Nephron (organoid): ENCODE measurements at regions not wholly inside any gene's neighbourhood (a gene's known extent, or its start where the extent isn't known, plus 50 kb on each side); places are given as distances from the start of the nearest gene placed in this dataset.
"Not testable (repeated sequence)": the region's sequence is repeated elsewhere in the genome, so short reads cannot be mapped to it uniquely, and the experiment has no call there.

Experiments
- H3K27ac Mint-ChIP-seq, 3 experiments: 2 replicates each; pipeline ENCODE4 v1.8.0; 2020; ENCODE audit warnings: mixed read lengths in 3 of 3, mild to moderate bottlenecking in 2 of 3, moderate library complexity in 1 of 3
- H3K27me3 Mint-ChIP-seq: 2 replicates; pipeline ENCODE4 v1.8.0; 2021; ENCODE audit warnings: low read depth, mild to moderate bottlenecking, moderate library complexity, mixed read lengths
- H3K36me3 Mint-ChIP-seq: 2 replicates; pipeline ENCODE4 v1.8.0; 2020; ENCODE audit warnings: low read depth, mixed read lengths
- H3K4me1 Mint-ChIP-seq: 2 replicates; pipeline ENCODE4 v1.8.0; 2020; ENCODE audit warnings: mixed read lengths
- H3K4me3 Mint-ChIP-seq, 3 experiments: 2 replicates each; pipeline ENCODE4 v1.8.0; 2020; ENCODE audit warnings: mild to moderate bottlenecking in 3 of 3, mixed read lengths in 3 of 3, moderate library complexity in 2 of 3
- H3K9me3 Mint-ChIP-seq: 2 replicates; pipeline ENCODE4 v1.8.0; 2020; ENCODE audit warnings: mixed read lengths
- TF ChIP-seq, protein P1 (sequence below), 3 experiments: fragments of 200-600 bp; sonication (generic); IDR thresholded peaks; one replicate each; pipeline ENCODE4 v1.5.0; 2021; ENCODE audit warnings: antibody characterized with exemption in 3 of 3; ENCODE audit not compliant: unreplicated experiment in 3 of 3

DNA sequence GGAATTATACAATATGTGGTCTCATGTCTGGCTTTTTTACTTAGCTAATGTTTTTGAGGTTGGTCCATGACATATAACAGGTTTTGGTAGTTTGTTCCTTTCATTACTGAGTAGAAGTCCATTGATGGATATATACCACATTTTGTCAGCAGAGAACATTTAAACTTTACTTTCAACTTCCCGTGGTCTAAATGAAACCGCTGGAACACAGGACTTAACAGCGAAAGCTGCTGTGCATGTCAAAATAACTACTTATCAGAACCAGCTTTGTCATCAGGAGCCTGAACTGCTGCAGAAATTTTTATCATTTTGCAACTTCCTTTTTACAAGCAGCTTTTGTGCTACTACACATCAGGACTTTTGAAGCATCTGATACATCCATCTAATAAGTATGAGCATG lies 147.0 kb downstream of the TBC1D2B start:
- not testable (repeated sequence) for H3K27ac Mint-ChIP-seq, H3K4me1 Mint-ChIP-seq, H3K9me3 Mint-ChIP-seq

DNA sequence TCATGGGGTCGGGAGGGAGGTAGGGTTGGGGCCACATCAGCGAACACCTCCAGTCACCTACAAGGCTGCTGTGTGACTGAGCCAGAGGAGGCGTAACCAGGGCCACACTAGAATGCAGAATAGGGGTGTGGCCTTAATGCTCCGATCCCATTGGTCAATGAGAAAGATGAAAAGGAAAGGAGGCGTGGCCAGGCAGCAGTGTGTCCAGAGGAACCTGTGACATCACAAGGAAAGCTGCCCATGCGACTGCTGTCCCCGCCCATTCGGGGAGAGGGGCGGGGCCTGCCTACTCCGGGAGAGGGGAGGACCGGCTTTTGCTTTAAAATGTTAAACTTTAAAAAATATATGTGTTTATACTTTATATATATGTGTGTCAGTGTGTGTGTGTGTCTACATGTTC lies 150.7 kb downstream of the TBC1D2B start:
- not testable (repeated sequence) for H3K36me3 Mint-ChIP-seq, H3K4me1 Mint-ChIP-seq, H3K9me3 Mint-ChIP-seq, H3K27ac Mint-ChIP-seq, H3K27me3 Mint-ChIP-seq, H3K4me3 Mint-ChIP-seq

More for the DNA sequence above, 147.0 kb downstream of the TBC1D2B start:
- not testable (repeated sequence) for H3K4me3 Mint-ChIP-seq, H3K27me3 Mint-ChIP-seq, H3K36me3 Mint-ChIP-seq

DNA sequence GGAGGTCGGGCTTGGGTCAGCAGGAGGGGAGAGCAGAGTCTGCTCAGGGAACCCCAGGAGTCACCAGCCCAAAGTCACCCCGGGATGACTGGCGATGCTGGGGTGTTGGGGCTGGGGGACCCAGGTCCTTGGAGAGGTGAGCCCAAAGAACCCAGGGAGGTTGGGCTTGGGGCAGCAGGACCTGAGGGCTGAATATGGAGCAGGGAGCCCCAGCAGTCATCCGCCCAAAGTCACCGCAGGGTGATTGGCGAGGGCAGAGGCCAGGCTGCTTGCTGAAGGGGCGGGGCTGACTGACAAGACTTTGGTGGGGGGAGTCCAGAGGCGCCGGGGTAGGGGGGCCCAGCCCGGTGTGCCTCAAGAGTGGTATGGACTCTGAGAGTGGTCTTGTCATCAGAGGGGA lies 151.2 kb downstream of the TBC1D2B start:
- not testable (repeated sequence) for H3K4me3 Mint-ChIP-seq, H3K9me3 Mint-ChIP-seq, H3K4me1 Mint-ChIP-seq, H3K27me3 Mint-ChIP-seq, H3K27ac Mint-ChIP-seq, H3K36me3 Mint-ChIP-seq

DNA sequence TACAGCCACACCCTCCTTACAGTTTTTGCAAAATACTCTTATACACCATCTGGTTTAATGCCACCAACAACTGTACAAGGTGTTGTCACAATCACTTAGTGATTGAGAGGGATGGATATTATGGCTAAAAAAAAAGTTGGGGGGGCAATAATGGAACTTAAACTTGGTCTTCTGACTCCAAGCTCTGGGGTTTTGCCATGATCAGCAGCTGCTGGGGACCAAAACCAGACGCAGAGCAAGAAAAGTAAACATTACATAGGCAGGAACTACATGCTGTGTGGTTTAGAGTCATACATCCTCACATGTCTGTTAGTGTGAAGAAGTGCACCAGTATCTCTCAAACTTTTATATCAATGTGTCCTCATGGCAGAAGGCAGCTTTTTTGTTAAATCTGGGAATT lies 152.4 kb downstream of the TBC1D2B start:
- not testable (repeated sequence) for H3K4me3 Mint-ChIP-seq, H3K27ac Mint-ChIP-seq, H3K9me3 Mint-ChIP-seq, H3K4me1 Mint-ChIP-seq, H3K36me3 Mint-ChIP-seq, H3K27me3 Mint-ChIP-seq

DNA sequence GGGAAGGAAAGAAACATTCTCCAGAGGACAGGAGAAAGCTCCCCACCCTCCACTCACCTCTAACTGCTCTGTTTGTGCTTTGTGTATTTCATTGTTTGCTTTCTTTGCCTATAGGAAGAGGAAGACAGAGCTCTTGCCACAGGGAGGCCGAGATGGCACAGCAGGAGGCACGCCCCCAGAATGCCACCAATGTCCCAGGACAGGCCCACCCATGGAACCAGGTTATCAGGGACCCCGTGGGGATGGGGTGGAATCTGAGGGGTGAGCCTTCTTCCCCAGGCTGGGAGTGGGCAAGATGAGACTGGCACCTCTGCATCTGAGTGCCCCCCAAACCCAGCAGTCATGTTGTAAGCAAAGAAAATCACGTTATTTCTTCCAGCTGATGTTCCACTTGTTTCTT lies 155.8 kb downstream of the TBC1D2B start:
- no peaks in the 10 kb centered on the region for H3K36me3 Mint-ChIP-seq
- no peak overlapping the region for H3K4me3 Mint-ChIP-seq
- peaks cover 8% of the 10 kb centered on the region for H3K27me3 Mint-ChIP-seq
- no peaks in the 10 kb centered on the region for H3K4me1 Mint-ChIP-seq
- TF ChIP-seq, protein P1, sequence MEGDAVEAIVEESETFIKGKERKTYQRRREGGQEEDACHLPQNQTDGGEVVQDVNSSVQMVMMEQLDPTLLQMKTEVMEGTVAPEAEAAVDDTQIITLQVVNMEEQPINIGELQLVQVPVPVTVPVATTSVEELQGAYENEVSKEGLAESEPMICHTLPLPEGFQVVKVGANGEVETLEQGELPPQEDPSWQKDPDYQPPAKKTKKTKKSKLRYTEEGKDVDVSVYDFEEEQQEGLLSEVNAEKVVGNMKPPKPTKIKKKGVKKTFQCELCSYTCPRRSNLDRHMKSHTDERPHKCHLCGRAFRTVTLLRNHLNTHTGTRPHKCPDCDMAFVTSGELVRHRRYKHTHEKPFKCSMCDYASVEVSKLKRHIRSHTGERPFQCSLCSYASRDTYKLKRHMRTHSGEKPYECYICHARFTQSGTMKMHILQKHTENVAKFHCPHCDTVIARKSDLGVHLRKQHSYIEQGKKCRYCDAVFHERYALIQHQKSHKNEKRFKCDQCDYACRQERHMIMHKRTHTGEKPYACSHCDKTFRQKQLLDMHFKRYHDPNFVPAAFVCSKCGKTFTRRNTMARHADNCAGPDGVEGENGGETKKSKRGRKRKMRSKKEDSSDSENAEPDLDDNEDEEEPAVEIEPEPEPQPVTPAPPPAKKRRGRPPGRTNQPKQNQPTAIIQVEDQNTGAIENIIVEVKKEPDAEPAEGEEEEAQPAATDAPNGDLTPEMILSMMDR (IDR thresholded peaks at IDR 0.05; ENCODE audit: unreplicated experiment in 3 of 3), result no peak
- H3K9me3 Mint-ChIP-seq, result no peaks in the 10 kb centered on the region
- no peak overlapping the region for H3K27ac Mint-ChIP-seq

DNA sequence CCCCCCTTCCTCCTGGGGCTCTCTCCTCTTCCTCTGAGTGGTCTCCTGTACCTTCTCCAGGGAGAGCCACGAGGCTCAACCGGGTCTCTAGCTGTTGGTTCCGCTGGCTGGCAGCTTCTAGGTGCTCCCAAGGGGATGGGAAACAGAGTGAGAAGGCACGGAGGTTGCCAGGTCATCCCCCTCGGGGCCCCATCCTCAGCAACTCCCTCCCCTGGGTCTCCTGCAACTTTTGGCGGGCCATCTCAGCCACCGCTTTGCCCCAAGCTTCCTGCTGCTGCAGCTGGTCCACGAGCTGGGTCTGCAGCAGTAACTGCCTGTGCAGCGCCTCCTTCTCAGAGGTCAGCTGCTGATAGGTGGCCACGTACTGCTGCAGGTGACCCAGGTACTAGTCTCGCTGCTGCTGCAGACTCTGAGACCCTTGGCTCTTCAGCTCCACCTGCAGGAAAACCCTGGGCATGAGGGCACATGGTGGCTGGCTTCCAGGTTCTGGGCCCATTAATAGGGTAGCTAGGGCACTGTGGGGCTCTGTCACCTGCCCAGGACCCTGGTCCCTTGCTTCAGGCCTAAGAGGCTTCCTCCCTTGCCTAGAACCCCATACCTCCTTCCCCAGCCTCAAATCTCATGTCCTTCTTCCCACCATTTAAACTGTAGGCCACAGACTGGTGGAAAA lies 160.4 kb downstream of the TBC1D2B start:
- not testable (repeated sequence) for H3K4me1 Mint-ChIP-seq, H3K27ac Mint-ChIP-seq, H3K36me3 Mint-ChIP-seq, H3K4me3 Mint-ChIP-seq, H3K9me3 Mint-ChIP-seq
- peaks cover 11% of the 10 kb centered on the region for H3K27me3 Mint-ChIP-seq

DNA sequence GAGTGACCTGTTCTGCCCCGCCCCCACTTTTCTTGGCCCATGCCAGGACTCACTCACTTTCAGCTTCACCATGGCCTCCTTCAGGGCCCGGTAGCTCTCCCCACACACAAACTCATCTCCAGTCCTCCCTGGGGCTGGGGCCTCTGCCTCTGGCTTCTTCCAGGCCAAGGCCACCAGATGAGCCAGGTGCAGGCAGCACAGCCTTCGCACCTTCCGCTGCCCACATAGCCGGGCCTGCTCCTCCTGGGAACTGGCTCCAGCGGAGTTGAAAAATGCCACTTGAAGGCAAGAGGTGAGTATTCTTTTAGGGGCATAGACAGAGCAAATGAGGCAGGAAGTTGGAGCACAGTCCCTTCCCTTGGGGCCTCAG lies 161.6 kb downstream of the TBC1D2B start:
- H3K4me3 Mint-ChIP-seq, H3K36me3 Mint-ChIP-seq, H3K4me1 Mint-ChIP-seq, H3K27ac Mint-ChIP-seq, H3K9me3 Mint-ChIP-seq: not testable (repeated sequence)
- peaks cover 11% of the 10 kb centered on the region for H3K27me3 Mint-ChIP-seq

DNA sequence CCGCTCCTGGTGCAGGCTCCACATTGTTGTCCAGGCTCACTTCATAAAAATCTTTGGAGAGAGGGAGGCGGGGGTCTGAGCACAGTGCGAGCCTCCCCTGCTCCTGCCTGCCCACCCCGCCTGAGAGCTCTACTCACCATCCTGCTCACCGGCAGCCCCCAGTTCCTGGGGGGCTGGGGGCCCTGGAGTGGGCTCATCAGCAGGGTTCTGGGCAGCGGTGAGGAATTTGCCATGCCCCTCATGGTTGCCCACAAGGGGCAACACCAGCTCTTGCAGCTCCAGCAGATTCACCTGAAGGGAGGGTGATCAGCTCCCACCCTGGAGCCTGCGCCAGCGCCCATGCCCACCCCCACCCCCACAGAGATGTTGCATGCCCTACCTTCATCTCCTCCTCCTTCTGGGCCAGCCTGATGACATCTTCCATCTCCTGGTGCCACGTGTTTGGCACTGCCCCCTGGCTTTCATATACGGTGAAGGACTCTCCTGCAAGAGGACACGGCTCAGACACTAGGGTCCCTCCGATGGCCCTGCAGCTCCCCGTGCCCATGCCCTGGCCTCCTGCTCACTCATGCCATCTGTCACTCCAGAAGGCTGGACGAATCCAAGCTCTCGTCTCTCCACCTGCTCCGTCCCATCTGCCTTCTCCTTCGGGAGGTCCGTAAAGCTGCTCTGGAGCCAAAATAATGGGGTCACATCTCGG lies 162.1 kb downstream of the TBC1D2B start:
- Mint-ChIP-seq H3K4me1 (no peaks in the 10 kb centered on the region), H3K4me3 (no peak overlapping the region), H3K27me3 (peaks cover 11% of the 10 kb centered on the region), H3K36me3 (no peaks in the 10 kb centered on the region), H3K9me3 (no peaks in the 10 kb centered on the region), H3K27ac (no peak overlapping the region)
- TF ChIP-seq, protein P1 (IDR thresholded peaks at IDR 0.05; ENCODE audit: unreplicated experiment in 3 of 3), result no peak

DNA sequence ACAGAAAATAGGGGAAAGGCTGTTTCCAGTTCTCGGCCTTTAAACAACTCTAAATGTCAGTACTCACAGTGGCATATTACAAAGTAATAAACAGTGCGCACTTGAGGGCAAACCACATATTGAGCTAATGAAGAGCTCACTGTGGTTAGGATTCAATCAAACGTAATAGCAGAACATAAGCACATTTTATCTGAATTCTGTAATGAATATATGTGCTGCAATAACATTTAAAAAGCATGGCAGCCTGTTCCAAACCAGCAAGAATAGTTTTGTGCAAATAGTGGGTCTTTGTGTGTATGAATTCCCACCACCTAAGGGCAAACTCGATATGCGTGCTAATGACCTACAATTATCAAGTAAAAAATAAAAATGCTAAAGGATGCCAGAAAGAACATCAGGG lies 163.0 kb downstream of the TBC1D2B start:
- H3K4me1 Mint-ChIP-seq, H3K9me3 Mint-ChIP-seq, H3K27me3 Mint-ChIP-seq, H3K4me3 Mint-ChIP-seq, H3K27ac Mint-ChIP-seq, H3K36me3 Mint-ChIP-seq: not testable (repeated sequence)
